ENCODE measurements at regions not wholly inside any gene's neighbourhood (a gene's known extent, or its start where the extent isn't known, plus 50 kb on each side); places are given as distances from the start of the nearest gene placed in this dataset.

DNA sequence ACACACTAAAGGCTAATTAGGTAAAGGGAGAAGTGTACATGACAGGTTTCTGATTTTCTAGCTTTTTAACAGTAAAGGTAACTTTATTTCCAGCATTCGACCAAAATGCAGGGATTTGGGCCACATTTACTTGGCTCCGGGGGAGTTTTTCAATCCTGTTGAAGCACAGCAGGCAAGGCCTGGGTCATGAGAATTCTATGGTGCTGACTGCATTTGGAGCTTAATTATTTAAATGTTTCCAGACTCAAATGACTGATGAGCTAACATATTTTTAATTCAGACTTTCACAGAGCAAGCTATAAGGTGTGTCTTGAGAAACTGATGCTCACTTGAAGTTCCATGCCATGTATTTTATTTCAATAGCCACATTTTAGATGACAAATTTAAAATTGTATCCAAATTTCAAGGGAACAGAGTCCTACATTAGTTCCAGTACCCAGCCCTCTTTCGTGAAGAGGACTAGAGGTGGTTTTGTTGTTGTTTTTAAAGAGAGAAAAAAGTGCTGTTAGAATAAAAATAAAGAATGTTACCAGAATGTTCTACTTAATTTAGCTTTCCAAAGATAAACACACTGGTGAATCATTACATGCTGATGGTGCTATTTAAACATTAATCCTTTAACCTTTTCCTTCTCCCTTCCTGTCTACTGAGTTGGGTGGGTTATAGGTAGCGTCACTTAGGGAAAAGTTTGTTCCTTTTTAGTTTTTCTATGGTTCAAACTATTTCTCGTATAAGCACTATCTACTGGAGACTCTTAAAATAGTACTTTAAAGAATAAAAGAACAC, 82.3 kb upstream of the PHACTR2 start:
- peak; percentile 50 for DNase-seq (ENCODE audit: low read depth)

DNA sequence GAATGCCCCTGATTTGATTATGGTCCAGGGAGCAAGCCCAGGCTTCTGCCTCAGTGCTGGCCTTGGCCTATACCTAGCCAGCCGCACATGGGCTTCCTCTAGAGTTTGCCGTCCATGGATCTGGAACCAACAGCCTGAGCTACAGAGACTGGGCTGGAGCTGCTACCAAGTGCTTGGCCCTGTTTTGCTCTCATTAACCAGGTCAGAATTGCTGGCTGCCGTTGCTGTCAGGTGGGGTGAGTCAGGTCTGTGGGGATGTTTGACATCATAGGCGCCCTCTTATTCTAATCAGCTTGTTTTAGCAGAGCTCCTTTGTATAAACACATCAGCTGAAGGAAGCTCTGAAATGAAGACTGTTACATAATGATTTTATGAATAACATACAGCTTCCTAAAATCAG, 83.1 kb upstream of the PHACTR2 start:
- peak; percentile 73 for DNase-seq (ENCODE audit: low read depth)

DNA sequence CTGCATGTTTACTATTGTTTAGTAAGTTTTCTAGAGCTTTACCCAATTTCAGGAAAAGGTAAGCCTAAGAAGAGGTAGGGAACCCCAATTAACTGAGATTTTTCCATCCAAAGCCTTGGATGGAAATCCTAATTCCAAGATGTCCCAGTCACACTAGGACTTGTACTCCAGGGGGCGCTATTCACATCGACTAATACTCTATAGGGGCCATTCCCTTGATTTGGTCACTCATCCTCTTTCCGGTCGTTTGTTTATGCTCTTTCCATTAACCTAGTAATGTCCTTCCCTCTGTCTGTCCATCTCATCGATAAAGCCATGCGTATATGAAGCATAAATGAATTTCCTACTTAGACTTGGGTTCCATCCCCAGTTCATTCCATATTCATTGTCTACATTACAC, 80.8 kb upstream of the FUCA2 start:
- no peak for DNase-seq (ENCODE audit: low read depth)

DNA sequence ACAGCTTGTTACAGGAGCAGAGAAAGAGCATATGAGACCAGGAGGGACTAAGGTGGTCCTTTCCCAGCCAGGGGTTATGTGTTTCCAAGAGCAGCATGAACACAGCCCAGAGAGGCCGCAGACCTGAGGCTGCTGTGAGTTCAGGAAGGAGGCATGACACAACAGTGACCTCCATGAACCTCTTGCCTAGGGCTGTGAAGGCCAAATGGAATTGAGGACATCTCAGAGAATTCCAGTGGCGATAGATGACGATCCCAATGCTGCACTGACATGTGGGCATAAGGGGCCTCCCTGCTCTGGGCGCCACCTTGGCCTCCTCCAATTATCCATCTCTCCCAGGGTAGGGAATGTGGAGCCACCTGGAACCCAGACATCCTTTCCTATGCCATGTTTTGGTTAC, 79.9 kb upstream of the FUCA2 start:
- DNase-seq (ENCODE audit: low read depth) = no peak

DNA sequence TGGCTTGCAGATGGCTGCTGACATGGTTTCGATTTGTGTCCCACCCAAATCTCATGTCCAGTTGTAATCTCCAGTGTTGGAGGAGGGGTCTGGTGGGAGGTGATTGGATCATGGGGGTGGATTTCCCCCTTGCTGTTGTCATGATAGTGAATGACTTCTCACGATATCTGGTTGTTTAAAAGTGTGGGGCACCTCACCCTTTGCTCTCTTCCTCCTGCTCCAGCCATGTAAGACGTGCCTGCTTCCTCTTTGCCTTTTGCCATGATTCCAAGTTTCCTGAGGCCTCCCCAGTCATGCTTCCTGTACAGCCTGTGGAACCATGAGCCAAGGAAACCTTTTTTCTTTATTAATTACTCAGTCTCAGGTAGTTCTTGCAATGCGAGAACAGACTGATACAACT, 77.6 kb upstream of the FUCA2 start:
- DNase-seq (ENCODE audit: low read depth) = no peak

DNA sequence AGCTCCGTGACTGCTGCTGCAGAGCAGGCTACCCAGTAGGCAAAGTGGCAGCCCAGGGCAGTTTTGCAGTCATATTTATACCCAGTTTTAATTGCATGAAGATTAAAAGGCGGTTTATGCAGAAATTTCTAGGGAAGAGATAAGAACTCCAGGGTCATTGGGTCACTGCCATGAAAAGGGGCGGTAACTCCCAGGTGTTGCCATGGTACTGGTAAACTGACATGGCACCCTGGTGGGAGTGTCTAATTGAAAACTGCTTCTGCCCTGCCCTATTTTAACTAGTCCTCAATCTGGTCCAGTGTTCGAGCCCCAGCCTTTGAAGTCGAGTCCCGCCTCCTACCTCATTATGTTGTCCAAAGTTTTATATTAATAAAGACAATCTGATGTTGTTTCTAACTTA, 75.0 kb upstream of the FUCA2 start:
- no peak for DNase-seq (ENCODE audit: low read depth)

DNA sequence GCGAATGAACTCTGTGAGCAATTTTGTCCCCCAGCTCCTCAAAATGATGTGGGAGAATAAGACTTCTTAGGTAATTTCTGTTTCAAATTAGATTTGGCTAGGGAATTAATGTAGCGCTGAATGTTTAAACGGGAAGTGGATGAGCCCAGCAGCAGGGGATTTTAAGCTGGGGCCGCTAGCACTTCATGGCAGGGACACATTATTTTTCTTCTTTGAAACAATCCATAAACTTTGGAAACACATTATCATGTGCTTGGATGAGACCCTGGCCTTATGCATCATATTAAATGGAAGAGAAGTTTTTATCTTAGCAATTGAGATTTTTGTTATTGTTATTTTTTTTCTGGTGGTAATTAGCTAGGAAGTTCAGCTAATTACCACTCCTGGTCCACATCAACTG, 74.2 kb upstream of the FUCA2 start:
- no peak for DNase-seq (ENCODE audit: low read depth)

DNA sequence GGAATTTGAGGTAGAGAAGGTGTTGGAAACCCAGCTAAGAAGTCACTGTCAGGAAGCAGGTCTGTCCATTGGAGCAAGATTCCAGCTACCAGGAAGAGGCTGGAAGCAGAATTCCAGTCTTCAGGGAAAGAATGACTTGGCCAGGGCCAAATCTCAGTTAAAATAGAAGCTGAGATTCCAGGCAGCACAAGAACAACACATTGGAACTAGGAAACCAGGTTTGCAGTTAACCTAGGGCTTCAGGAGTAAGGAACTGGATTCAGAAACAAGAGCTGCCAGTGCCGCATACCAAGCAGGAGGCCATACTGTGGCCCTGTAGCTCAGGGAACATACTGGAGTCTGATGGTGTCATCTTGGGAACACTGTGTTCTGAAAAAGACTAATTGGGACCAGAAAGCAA, 73.7 kb upstream of the FUCA2 start:
- no peak for DNase-seq (ENCODE audit: low read depth)

DNA sequence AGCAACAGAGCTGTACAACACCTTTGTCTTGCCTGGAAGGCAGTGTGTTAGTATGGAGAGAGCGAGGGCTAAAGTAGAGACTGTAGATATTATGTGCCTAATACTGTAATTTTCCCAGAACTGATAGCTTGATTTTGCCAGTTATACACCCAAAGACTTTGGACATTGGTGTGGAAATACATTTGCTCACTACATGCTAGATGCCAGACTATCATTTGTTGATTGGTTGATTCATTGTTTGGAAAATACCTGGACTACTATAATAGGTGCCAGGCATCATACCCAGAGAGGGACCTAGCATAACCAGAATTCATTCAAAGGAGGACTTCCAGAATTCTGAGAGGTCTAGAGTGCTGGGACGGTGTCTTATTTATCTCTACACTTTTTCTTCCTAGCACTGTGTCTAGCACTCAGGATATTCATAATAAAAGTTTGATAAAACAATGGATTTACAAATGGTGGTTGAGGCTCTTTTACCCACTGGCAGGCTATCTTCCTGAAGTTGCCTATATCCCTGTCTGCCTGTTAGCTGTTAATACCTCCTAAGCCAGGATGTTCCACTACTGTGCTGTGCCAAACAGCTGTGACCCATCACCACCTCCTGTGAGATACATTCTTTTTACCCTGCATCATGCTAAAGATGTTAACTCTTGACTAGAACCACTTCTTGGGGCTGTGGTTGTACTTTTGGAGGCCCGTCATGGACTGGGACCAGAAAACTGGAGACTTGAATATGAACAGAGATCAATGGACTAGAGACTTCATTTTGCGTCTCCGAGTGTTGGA, 72.2 kb upstream of the FUCA2 start:
- DNase-seq (ENCODE audit: low read depth) = no peak

DNA sequence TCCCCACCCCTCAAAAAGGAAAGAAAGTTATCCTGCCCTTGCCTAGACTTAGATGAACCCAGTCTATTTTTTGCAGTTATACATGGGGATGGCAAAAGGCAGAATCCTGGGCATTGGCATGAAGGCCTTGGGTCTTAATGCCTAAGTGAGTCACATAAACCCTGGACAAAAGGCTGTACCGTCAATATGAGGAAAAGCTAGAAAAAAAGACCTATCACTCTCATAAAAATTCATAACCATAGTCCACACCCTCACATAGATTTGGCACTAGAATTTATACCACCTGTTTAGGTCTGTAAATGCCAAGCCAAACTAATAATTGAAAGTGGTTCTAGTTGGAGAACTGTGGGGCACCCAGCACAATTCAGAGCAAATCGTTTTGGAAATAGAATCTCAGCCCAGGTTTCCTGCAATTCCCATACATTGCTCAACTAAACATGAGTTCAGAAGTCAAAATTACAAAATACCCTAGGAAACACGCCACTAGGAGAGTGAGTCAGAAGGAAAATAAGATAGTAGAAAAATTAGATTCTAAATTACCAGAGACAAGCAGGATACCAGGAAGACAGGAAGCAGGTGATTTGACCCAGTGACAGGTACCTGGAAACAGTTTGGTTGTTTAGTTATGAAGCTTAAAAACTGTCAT, 70.4 kb upstream of the FUCA2 start:
- no peak for DNase-seq (ENCODE audit: low read depth)

DNA sequence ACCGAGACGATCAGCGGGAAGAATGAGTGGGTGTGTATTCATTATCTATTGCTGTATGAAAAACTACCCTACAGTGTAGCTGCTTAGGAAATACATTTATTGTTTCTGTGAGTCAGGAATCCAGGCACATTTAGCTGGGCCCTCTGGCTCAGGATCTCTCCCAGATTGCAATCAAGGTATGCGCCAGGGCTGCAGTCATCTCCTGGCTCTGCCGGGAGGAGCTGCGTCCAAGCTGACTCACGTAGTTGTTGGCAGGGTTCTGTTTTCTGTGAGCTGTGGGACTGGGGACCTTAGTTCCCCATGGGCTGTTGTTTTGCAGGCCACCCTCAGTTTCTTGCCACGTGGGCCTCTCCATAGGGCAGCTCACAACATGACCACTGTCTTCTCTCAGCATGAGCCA, 68.2 kb upstream of the FUCA2 start:
- no peak for DNase-seq (ENCODE audit: low read depth)

DNA sequence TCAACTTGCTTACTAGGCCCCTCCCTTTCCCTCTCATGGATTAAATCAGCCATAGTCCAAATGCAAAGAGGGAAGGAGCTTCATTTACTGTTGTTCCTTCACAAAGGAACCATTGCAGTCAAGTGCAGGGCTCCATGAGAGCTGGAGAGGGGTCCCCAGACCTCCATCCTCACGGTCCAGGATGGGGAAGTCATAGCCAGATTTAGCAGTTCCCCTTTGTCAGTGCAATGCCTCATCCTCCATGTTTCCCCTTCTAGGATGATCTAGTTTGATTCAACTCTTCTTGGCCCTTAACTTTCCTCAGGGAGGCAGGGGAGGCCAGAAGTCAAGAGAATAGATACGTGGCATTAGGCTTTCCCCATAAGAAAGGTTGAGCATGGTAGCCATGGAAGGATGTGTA, 66.5 kb upstream of the FUCA2 start:
- no peak for DNase-seq (ENCODE audit: low read depth)

DNA sequence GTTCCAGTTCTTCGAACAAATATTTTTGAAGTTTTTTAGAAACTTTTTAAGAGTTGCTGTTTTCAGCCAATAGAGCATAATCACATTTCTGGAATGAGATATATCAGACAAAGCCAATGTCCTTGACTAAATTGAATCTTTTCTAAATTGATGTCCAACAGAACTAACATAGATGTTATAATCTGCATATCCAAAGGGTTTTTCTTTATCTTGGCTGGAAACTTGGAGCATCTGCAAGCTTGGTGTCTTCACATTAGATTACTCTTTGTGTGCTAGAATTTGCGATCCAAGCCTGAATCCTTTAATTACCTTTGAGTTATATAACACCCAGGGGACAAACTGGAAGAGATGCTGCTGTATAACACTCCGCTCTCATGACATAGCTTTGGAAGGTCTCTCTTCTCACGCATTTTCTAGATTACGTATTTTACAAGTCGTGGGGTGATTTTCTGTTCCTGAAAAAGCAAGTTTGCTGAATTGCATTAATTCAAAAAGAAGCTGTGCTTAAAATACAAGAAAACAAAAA, 64.4 kb upstream of the FUCA2 start:
- no peak for DNase-seq (ENCODE audit: low read depth)

DNA sequence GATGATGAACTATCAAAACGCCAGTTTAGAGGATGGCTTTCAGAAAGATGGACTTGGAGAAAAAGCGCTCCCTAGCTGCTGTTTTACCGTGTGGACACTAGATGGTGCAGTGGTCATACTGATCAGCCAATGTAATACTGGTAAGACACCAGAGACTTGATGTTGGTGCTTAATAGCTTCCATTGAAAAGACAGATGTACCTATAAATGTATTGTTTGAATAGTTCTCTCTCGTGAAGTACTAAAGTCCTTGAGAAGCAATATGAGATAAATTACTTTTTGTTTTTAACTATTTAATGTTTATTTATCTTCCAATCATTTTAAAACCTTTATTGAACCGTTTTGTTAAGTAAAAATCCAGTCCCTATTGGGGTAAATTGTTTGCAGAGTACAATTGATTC, 63.9 kb upstream of the FUCA2 start:
- DNase-seq (ENCODE audit: low read depth) = peak; percentile 81

DNA sequence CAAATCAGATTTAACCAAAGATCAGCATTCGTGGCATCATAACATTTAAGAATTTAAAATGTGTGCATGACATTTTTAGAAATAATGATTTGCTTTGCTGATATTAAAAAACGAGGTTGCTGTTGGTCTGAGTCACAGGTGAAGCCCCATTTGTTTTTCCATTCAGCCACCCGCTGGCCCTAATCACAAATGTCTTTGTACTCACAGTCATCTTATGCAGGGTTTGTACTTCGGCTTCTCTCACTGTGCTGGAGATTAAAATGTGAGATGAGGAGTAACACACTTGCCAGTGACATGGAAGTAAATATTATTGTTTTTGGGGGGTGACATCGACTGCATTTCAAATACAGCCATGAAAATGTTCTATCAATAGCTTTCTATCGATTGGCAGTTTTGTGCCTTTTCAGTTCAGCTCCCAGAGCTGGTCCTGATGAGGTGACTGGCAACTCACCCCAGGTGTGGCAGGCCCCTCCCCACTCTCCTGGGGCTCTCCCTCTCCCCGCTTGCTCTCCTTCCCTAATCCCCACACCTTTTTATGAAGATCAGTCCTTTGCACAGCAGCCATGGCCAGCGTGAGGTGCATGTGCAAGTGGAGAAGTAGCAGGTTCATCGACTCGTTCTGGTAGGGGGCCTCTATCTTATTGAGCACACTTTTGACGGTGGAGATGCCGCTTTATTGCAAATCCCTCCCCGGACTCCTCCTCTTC, 58.8 kb upstream of the FUCA2 start:
- DNase-seq (ENCODE audit: low read depth) = no peak

DNA sequence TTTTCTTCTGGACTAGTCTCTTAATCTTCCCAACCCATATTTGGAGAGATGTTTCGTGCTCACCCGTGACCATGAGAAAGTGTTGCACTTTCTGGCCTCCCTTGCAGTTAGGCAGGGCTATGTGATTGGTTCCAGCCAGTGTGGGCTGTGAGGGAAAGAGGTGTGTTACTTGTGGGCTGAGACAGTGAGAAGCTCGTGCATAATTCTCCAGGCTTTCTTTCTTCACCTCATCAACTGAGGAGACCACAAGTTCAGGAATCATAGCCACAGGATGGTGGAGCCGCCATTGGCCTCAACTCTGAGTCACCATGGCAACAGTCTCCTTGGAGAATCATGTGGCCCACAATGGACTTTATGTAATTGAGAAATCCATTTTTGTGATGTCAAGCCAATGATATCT, 57.5 kb upstream of the FUCA2 start:
- DNase-seq (ENCODE audit: low read depth) = no peak

DNA sequence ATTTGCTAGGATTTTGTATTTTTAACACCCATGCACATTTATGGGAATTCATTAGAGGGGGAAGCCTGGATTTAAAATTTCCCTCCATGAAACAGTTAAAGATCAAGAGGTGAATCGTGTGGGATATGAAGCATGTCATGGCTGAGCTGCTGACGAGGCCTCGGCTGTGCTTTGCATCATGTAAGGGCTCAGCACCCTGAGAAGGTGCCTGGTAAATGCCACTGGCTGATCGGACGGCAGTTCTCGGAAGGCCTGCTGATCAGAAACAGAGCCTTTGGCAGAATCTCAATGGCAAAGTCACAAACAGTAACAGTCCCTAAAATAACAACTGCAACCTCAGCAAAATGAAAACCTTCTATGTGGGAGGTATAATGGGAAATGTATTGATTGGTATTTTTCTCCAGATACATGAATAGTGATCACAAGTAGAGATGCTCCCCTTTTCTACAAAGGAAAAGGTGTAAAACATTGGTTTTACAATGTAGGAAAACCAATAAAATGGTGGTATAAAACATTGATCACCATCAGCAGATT, 53.0 kb upstream of the FUCA2 start:
- DNase-seq (ENCODE audit: low read depth) = no peak

DNA sequence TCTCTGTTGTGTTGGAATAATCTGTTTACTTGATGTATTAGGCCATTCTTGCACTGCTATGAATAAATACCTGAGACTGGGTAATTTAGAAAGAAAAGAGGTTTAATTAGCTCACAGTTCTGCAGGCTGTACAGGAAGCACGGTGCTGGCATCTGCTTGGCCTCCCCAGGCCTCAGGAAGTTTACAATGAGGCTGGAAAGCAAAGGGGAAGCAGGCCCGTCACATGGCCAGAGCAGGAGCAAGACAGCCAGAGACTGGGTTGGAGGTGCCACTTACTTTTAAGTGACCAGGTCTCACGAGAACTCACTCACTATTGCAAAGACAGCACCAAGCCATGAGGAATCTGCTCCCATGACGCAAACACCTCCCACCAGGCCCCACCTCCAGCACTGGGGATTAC, 50.6 kb upstream of the FUCA2 start:
- DNase-seq (ENCODE audit: low read depth) = no peak

Data from renal cortical epithelial cell (primary cell).